ENCODE measurements at regions not wholly inside any gene's neighbourhood (a gene's known extent, or its start where the extent isn't known, plus 50 kb on each side); places are given as distances from the start of the nearest gene placed in this dataset.
A peak's percentile ranks its signal among the peaks of the same experiment; 100 is the strongest.

DNA sequence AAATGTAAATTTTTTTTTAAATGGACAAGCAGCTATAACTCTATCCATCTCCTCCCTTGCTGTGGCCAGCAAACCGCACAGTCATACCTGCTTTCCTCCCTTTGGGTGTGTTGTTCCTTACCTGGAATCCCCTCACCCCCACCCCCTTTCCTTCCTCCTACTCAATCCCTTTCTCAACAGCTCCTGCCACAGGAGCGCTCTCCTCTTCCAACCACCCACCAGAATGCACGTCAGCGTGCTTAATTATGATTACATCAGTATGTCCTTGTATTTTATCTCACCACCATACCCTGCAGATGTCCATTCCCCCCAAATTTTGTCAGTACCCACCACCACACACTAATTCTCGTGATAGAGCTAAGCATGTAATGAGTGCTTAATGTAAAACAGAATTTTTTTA lies 60.9 kb upstream of the LMO2 start (continued):
- no peak for TF ChIP-seq ZFP30 (CRISPR knock-in tag; IDR thresholded peaks at IDR 0.05; ENCODE audit: borderline replicate concordance)
- TF ChIP-seq THRA (IDR thresholded peaks at IDR 0.05): no peak
- TF ChIP-seq, protein P1, sequence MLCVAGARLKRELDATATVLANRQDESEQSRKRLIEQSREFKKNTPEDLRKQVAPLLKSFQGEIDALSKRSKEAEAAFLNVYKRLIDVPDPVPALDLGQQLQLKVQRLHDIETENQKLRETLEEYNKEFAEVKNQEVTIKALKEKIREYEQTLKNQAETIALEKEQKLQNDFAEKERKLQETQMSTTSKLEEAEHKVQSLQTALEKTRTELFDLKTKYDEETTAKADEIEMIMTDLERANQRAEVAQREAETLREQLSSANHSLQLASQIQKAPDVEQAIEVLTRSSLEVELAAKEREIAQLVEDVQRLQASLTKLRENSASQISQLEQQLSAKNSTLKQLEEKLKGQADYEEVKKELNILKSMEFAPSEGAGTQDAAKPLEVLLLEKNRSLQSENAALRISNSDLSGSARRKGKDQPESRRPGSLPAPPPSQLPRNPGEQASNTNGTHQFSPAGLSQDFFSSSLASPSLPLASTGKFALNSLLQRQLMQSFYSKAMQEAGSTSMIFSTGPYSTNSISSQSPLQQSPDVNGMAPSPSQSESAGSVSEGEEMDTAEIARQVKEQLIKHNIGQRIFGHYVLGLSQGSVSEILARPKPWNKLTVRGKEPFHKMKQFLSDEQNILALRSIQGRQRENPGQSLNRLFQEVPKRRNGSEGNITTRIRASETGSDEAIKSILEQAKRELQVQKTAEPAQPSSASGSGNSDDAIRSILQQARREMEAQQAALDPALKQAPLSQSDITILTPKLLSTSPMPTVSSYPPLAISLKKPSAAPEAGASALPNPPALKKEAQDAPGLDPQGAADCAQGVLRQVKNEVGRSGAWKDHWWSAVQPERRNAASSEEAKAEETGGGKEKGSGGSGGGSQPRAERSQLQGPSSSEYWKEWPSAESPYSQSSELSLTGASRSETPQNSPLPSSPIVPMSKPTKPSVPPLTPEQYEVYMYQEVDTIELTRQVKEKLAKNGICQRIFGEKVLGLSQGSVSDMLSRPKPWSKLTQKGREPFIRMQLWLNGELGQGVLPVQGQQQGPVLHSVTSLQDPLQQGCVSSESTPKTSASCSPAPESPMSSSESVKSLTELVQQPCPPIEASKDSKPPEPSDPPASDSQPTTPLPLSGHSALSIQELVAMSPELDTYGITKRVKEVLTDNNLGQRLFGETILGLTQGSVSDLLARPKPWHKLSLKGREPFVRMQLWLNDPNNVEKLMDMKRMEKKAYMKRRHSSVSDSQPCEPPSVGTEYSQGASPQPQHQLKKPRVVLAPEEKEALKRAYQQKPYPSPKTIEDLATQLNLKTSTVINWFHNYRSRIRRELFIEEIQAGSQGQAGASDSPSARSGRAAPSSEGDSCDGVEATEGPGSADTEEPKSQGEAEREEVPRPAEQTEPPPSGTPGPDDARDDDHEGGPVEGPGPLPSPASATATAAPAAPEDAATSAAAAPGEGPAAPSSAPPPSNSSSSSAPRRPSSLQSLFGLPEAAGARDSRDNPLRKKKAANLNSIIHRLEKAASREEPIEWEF (CRISPR knock-in tag; IDR thresholded peaks at IDR 0.05): no peak
- TF ChIP-seq KLF10 (CRISPR knock-in tag; IDR thresholded peaks at IDR 0.05): no peak
- TF ChIP-seq HDAC1 (IDR thresholded peaks at IDR 0.05): peak in 1 of 2 experiments; percentile 16; a peak in 1 of 4 replicates
- no peak for TF ChIP-seq CEBPG (CRISPR knock-in tag; IDR thresholded peaks at IDR 0.05)
- no peak for TF ChIP-seq CEBPG (tag; conservative IDR thresholded peaks at IDR 0.05 in 1 of 2, IDR thresholded peaks at IDR 0.05 in 1 of 2)
- TF ChIP-seq STAT5A (IDR thresholded peaks at IDR 0.05; ENCODE audit: borderline replicate concordance, low read length): no peak
- TF ChIP-seq RUNX1 (IDR thresholded peaks at IDR 0.05; ENCODE audit: low read depth): no peak
- TF ChIP-seq LEF1 (IDR thresholded peaks at IDR 0.05): no peak
- TF ChIP-seq TEAD4 (IDR thresholded peaks at IDR 0.05; ENCODE audit: low read length): peak; percentile 20; the same call in 1 of the 2 replicates
- no peak for TF ChIP-seq TEAD4 (CRISPR knock-in tag; IDR thresholded peaks at IDR 0.05; ENCODE audit: borderline replicate concordance)
- 0 out of 2 replicates have a peak, but pooled peaks have one; percentile 46 for TF ChIP-seq ZBTB2 (IDR thresholded peaks at IDR 0.05)
- TF ChIP-seq, protein P2, sequence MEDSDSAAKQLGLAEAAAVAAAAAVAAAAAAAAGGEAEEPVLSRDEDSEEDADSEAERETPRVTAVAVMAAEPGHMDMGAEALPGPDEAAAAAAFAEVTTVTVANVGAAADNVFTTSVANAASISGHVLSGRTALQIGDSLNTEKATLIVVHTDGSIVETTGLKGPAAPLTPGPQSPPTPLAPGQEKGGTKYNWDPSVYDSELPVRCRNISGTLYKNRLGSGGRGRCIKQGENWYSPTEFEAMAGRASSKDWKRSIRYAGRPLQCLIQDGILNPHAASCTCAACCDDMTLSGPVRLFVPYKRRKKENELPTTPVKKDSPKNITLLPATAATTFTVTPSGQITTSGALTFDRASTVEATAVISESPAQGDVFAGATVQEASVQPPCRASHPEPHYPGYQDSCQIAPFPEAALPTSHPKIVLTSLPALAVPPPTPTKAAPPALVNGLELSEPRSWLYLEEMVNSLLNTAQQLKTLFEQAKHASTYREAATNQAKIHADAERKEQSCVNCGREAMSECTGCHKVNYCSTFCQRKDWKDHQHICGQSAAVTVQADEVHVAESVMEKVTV (CRISPR knock-in tag; IDR thresholded peaks at IDR 0.05): no peak
- peak; percentile 22; the same call in 1 of the 2 replicates for TF ChIP-seq MTA2 (IDR thresholded peaks at IDR 0.05; ENCODE audit: low read depth)
- no peak for TF ChIP-seq ZBTB26 (CRISPR knock-in tag; IDR thresholded peaks at IDR 0.05)
- no peak for TF ChIP-seq CCAR2 (IDR thresholded peaks at IDR 0.05; ENCODE audit: low read depth, low read length)

Measured in K562 (cell line).